22Rv1 (cell line): ENCODE measurements at regions not wholly inside any gene's neighbourhood (a gene's known extent, or its start where the extent isn't known, plus 50 kb on each side); places are given as distances from the start of the nearest gene placed in this dataset.

Experiments used
- CTCF ChIP-seq: fragments of 450-650 bp; IDR thresholded peaks from 2 replicates; pipeline ENCODE4 v1.5.1; 2017; ENCODE audit warnings: mild to moderate bottlenecking
- ZFX ChIP-seq: fragments of 450-650 bp; IDR thresholded peaks from 2 replicates; pipeline ENCODE4 v1.6.1; 2017; ENCODE audit warnings: antibody characterized with exemption, borderline replicate concordance

- TF ChIP-seq CTCF (no peak), ZFX (no peak)
Measured at GRCh38 chr10:118973744-118974143, 55.8 kb upstream of the NANOS1 start.
